PFSK-1 (cell line): ENCODE measurements at regions not wholly inside any gene's neighbourhood (a gene's known extent, or its start where the extent isn't known, plus 50 kb on each side); places are given as distances from the start of the nearest gene placed in this dataset.

ENCODE experiments used
- FOXP2 ChIP-seq: optimal IDR thresholded peaks from 2 replicates; pipeline ENCODE3; 2011; ENCODE audit warnings: borderline replicate concordance, control low read depth, inconsistent platforms; ENCODE audit not compliant: insufficient read depth; ENCODE audit errors: extremely low read length, extremely low read depth
- POLR2AphosphoS5 ChIP-seq: IDR thresholded peaks from 2 replicates; pipeline ENCODE4 v1.6.1; 2012; ENCODE audit warnings: low read depth, mild to moderate bottlenecking, control low read depth, low read length, moderate library complexity
- REST ChIP-seq, 2 experiments: IDR thresholded peaks; 2 replicates each; pipeline versions ENCODE4 v1.6.1 to v1.8.0; 2011 to 2012; ENCODE audit warnings: low read depth in 2 of 2, low read length in 2 of 2, control low read depth in 1 of 2, inconsistent platforms in 1 of 2, mild to moderate bottlenecking in 1 of 2, moderate library complexity in 1 of 2; ENCODE audit not compliant: insufficient read depth in 1 of 2
- SIN3A ChIP-seq: IDR thresholded peaks from 2 replicates; pipeline ENCODE4 v1.6.1; 2012; ENCODE audit warnings: mild to moderate bottlenecking, low read length, moderate library complexity, borderline replicate concordance; ENCODE audit not compliant: insufficient read depth
- TAF1 ChIP-seq: IDR thresholded peaks from 2 replicates; pipeline ENCODE4 v1.6.1; 2012; ENCODE audit warnings: low read length, control low read depth, borderline replicate concordance; ENCODE audit not compliant: insufficient read depth

DNA sequence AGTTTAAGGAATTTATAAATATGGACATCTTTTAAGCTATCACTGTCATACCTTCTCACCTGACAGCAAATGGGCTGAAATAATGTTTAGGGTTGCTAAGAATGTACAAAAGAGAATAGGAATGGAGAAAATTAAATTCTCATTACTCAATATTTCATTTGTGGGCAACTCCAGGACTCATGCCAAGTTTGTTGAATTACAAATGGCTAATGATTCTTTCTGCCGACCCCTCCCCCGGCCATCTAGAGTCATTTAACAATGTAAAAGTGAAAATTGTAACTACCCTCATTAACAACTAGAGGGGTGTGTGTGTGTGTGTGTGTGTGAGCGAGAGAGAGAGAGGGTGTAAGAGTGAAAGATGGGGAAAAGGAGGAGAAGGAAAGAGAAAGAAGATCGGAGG, 708.5 kb upstream of the FAM98A start:
- TF ChIP-seq REST (IDR thresholded peaks at IDR 0.05; ENCODE audit: insufficient read depth in 1 of 2, low read depth in 2 of 2, low read length in 2 of 2): no peak
- TF ChIP-seq SIN3A: no peak
- no peak for TF ChIP-seq TAF1
- TF ChIP-seq FOXP2: no peak
- no peak for TF ChIP-seq POLR2AphosphoS5

- TF ChIP-seq SIN3A (no peak), FOXP2 (no peak)
These were observed 707.6 kb upstream of the FAM98A start for GRCh38 chr2:34306745-34307144.

DNA sequence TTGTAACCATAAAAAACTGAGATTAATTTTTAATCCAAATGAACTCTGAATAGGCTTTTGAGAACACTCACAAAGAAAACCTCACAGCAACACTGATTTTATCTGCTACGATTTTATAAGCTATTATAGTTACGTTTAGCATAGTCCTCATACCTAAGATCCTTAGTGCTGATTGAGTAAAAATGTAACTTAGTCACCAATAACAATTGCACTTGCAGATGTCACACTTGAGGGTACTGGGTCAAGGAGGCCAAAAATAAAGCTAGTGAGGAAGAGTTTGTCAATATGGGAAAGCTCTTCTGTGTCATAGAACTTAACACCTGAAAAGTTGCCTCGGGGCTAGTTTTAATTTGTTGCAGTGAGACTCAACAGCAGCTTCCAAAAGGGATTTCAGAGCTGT, 706.5 kb upstream of the FAM98A start:
- TF ChIP-seq FOXP2: no peak
- TF ChIP-seq SIN3A: no peak
- TF ChIP-seq TAF1: no peak
- no peak for TF ChIP-seq POLR2AphosphoS5
- TF ChIP-seq REST (IDR thresholded peaks at IDR 0.05; ENCODE audit: insufficient read depth in 1 of 2, low read depth in 2 of 2, low read length in 2 of 2): no peak

DNA sequence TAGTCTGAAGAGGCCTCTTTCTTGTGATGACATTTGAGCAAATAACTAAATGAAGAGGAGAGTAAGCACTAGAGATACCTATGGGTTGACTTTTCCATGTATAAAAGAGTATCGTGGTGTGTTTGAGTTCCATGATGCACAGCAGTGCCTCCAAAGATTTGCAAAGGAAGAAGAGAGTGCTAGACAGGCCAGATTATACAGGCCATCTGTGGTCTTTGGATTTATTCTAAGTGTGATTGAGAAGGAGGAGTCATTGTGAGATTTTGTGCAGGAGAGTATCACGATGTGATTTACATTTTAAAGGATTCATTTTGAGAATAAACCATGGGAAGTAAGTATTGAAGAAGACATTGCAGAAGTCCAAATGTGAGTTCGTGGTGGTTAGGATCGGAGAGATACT, 695.9 kb upstream of the FAM98A start:
- no peak for TF ChIP-seq FOXP2
- no peak for TF ChIP-seq POLR2AphosphoS5
- no peak for TF ChIP-seq SIN3A
- no peak for TF ChIP-seq REST (IDR thresholded peaks at IDR 0.05; ENCODE audit: insufficient read depth in 1 of 2, low read depth in 2 of 2, low read length in 2 of 2)
- TF ChIP-seq TAF1: no peak

DNA sequence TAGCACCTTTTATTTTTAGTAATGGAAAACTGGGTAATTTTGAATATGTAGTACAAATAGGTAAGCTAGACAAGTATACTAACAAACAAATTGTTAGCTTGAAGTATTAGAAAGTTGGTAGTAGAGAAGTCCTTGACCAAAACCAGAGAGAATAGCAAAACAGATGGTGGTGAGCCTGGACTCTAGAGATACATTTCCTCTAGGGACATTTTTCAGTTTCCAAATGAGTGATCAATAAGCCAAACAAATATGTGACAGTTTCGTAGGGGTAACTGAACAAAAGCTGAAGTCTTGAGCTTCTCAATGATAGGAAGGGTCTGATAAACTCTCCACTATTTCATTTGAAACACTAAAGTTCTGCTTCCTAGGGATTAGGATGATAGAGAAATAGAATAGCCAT, 692.0 kb upstream of the FAM98A start:
- TF ChIP-seq REST (IDR thresholded peaks at IDR 0.05; ENCODE audit: insufficient read depth in 1 of 2, low read depth in 2 of 2, low read length in 2 of 2) (no peak), SIN3A (no peak), FOXP2 (no peak), POLR2AphosphoS5 (no peak), TAF1 (no peak)
